ENCODE measurements at regions not wholly inside any gene's neighbourhood (a gene's known extent, or its start where the extent isn't known, plus 50 kb on each side); places are given as distances from the start of the nearest gene placed in this dataset.
"Not testable (repeated sequence)": the region's sequence is repeated elsewhere in the genome, so short reads cannot be mapped to it uniquely, and the experiment has no call there.

GRCh38 chr14:105601360-105602242 lies 75.2 kb downstream of the TMEM121 start:
- no peak for DNase-seq

GRCh38 chr14:105602243-105602750 lies 75.9 kb downstream of the TMEM121 start:
- no peak for DNase-seq

- DNase-seq = no peak
Observed at GRCh38 chr14:105602799-105603793, 76.7 kb downstream of the TMEM121 start.

GRCh38 chr14:105604531-105605463 lies 78.4 kb downstream of the TMEM121 start:
- not testable (repeated sequence) for DNase-seq

- no peak for DNase-seq
Observed at GRCh38 chr14:105605464-105606304, 79.3 kb downstream of the TMEM121 start.

GRCh38 chr14:105606305-105606975 lies 80.1 kb downstream of the TMEM121 start:
- DNase-seq = not testable (repeated sequence)

GRCh38 chr14:105607025-105607424 lies 80.6 kb downstream of the TMEM121 start:
- DNase-seq = not testable (repeated sequence)

- DNase-seq = not testable (repeated sequence)
Observed at GRCh38 chr14:105614987-105615386, 88.6 kb downstream of the TMEM121 start.

- not testable (repeated sequence) for DNase-seq
Observed at GRCh38 chr14:105615986-105616801, 89.8 kb downstream of the TMEM121 start.

- no peak for DNase-seq
Observed at GRCh38 chr14:105616802-105617192, 90.4 kb downstream of the TMEM121 start.

GRCh38 chr14:105617201-105617777 lies 90.9 kb downstream of the TMEM121 start:
- DNase-seq = no peak

- DNase-seq = not testable (repeated sequence)
Observed at GRCh38 chr14:105617805-105618204, 91.4 kb downstream of the TMEM121 start.

GRCh38 chr14:105619324-105619723 lies 92.9 kb downstream of the TMEM121 start:
- DNase-seq = not testable (repeated sequence)

- DNase-seq = not testable (repeated sequence)
Observed at GRCh38 chr14:105620178-105620864, 93.9 kb downstream of the TMEM121 start.

- DNase-seq = not testable (repeated sequence)
Observed at GRCh38 chr14:105620865-105621471, 94.6 kb downstream of the TMEM121 start.

- not testable (repeated sequence) for DNase-seq
Observed at GRCh38 chr14:105621479-105622328, 95.3 kb downstream of the TMEM121 start.
